ENCODE measurements at regions not wholly inside any gene's neighbourhood (a gene's known extent, or its start where the extent isn't known, plus 50 kb on each side); places are given as distances from the start of the nearest gene placed in this dataset.

DNA sequence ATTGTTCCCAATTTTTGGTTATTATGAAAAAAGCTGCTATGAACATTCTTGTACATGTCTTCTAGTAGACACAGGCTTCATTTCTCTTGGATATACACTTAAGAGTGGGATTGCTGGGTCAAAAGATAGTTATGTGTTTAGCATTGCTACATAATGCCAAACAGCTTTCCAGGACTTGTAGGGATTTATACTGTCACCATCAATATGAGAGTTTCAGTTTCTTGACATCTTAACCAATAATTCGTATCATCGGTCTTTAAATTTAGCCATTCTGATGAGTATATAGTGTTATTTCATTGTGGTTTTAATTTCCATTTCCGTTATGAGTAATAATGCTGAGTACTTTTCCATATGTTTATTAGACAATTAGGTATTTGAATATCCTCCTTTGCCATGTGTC lies 190.3 kb upstream of the PFN2 start:
- TF ChIP-seq, protein P1, sequence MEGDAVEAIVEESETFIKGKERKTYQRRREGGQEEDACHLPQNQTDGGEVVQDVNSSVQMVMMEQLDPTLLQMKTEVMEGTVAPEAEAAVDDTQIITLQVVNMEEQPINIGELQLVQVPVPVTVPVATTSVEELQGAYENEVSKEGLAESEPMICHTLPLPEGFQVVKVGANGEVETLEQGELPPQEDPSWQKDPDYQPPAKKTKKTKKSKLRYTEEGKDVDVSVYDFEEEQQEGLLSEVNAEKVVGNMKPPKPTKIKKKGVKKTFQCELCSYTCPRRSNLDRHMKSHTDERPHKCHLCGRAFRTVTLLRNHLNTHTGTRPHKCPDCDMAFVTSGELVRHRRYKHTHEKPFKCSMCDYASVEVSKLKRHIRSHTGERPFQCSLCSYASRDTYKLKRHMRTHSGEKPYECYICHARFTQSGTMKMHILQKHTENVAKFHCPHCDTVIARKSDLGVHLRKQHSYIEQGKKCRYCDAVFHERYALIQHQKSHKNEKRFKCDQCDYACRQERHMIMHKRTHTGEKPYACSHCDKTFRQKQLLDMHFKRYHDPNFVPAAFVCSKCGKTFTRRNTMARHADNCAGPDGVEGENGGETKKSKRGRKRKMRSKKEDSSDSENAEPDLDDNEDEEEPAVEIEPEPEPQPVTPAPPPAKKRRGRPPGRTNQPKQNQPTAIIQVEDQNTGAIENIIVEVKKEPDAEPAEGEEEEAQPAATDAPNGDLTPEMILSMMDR (IDR thresholded peaks at IDR 0.05), result no peak

DNA sequence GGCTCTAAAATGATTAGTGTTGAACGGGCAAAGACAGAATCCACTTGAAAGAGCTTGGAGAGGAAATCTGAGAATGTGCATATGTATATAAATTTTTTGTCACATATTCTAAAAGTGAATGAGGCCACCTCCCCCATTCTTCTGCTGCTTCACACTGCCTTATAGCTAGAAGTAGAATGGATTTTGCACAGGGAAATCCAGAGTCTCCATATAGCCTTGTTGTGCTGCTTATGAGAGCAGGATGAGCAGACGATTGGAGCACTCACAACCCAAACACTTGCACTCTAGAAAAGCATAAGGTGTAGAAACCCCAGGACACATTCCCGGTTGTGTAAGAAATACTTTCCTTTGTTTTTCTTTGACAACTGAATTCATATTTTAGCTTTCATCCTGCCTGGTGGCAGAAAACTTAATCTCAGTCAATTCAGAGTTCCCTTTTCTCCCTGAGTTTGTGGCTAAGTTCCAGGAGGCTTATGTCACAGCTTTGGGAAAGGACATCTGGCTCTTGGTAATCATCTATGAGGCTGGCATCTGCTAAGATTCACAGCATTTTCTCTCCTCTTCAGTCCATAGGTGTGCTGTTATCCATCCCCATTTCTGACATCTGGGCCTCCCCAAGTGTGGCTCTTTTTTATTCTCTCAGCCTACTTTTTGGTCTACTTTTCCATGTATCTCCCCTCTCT lies 188.4 kb upstream of the PFN2 start:
- TF ChIP-seq, protein P1 (IDR thresholded peaks at IDR 0.05), result no peak

DNA sequence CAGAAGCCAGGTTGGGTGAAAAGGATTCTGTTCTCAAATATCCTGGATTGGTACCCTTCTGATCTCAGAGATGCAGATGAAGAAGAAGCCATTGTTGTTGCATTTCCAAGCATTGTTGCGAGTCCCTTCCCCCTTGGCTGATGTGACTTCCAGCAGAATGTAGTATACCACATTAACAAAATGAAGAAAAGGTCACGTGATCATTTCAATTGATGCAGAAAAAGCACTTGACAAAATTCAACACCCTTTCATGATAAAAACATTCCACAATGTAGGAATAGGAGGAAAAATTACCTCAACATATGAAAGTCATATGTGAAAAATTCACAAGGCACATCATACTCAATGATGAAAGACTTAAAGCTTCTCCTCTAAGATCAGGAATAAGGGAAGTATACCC lies 181.9 kb upstream of the PFN2 start:
- TF ChIP-seq, protein P1 (IDR thresholded peaks at IDR 0.05), result no peak

DNA sequence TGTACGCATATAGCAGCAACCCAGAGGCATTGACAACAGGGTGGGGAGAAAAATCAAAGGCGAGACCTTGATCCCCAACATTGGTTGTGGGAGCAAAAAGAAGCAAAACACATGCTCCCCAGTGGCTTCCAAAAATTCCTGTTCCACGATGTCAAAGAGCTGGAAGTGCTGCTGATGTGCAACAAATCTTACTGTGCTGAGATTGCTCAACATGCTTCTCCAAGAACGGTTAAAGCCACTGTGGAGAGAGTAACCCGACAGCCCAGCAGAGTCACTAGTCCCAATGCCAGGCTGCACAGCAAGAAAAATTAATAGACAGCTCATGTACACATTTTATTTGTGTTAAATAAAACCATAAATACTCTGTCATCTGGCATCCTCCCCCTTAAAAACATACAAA lies 179.9 kb upstream of the PFN2 start:
- TF ChIP-seq, protein P1 (IDR thresholded peaks at IDR 0.05), result no peak

DNA sequence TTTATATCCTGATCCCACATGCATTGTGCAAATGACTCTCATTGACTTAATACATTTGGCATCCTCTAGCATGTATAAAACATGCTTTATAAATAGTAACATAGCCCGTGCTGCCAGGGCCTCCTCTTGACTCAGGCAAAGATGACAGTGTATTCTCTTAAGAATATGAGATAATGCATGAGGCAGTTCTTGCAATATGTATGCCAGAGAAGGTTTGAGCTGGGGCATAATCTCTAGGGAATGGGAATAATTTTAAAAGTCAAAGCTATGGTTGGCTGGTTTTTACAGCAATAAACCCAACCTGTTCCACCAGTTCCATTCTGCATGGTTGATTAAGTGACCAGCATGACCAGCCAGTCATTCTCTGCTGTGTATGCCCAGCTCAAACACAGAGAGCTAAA lies 179.0 kb upstream of the PFN2 start:
- TF ChIP-seq, protein P1 (IDR thresholded peaks at IDR 0.05), result no peak

DNA sequence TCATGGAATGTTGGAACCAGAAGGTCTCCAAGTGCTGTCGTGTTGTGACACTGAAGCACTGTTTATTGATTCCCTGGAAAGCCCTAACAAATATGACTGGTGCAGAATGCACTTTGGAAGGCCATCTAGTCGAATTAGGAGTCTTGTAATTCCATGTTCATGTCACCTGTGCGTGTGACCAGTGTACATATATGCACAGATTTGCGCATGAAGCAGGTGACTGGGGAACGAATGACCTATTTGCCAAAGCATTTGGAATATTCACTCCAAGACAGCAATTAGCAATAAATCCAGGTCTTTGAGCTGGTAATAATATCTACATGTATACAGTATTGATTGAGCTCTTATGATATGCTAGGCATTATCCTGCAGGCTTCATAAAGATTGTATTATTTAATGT lies 177.5 kb upstream of the PFN2 start:
- TF ChIP-seq, protein P1 (IDR thresholded peaks at IDR 0.05), result no peak

DNA sequence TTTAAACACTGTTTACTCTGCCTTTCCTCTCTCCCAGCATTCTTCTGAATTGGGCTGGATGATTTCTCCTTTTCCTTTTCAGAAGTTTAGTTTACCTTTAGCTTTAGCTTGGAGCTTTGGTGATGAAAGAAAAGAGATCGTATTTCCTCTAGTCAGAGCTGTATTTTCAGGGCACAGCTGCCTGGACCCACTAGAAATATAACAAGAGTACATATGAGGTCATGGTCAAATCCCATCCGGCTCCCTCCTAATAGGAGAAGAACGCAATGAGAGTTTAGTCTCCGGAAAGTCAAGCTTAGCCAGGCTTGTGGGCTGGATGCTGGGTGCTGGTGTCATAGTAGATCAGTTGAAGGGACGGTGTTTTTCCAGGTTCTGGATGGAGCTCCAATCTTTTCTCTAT lies 177.1 kb upstream of the PFN2 start:
- TF ChIP-seq, protein P1 (IDR thresholded peaks at IDR 0.05), result no peak

Measured in LNCAP (cell line).